Mucosa of descending colon (tissue), 3 donors: ENCODE measurements at regions not wholly inside any gene's neighbourhood (a gene's known extent, or its start where the extent isn't known, plus 50 kb on each side); places are given as distances from the start of the nearest gene placed in this dataset.

Experiments used
- ATAC-seq: fragments of 200-7000 bp; cut with Tn5 transposase; one replicate; pipeline ENCODE4 v1.9.1; 2020; ENCODE audit warnings: mild to moderate bottlenecking, moderate library complexity
- DNase-seq, 3 donors: peaks; one replicate each; pipeline ENCODE4 v3.0.0-alpha.2; 2020
- H3K36me3 ChIP-seq: fragments of 200-600 bp; one replicate; pipeline ENCODE4 v1.8.0; 2021; ENCODE audit warnings: low read depth, mild to moderate bottlenecking
- H3K4me1 ChIP-seq: fragments of 200-600 bp; one replicate; pipeline ENCODE4 v1.8.0; 2021; ENCODE audit warnings: low read depth, mild to moderate bottlenecking
- H3K4me3 ChIP-seq: fragments of 200-600 bp; one replicate; pipeline ENCODE4 v1.8.0; 2021; ENCODE audit warnings: mild to moderate bottlenecking
- H3K9me3 ChIP-seq: fragments of 200-600 bp; one replicate; pipeline ENCODE4 v1.8.0; 2021; ENCODE audit warnings: mild to moderate bottlenecking
- intact Hi-C, 2 donors: fragments of 100-400 bp; cut with DNase I in 1 of 2; cut with micrococcal nuclease in 1 of 2; formaldehyde crosslinking; loops; one replicate each; pipeline versions ENCODE4 v1.11.0 to v1.11.1; 2022; cut with DNase I, micrococcal nuclease
- TF ChIP-seq, protein P1 (sequence below): fragments of 200-600 bp; IDR thresholded peaks from one replicate; pipeline ENCODE4 v1.8.0; 2022; ENCODE audit warnings: antibody characterized with exemption, mild to moderate bottlenecking
- donor health status: DM: no; HTN: no; CAD: no; lungs with moderate emphysema.
- donor health status: DM: no; HTN: no; CAD: no.
- donor health status: DM: no; HTN: yes; CAD: no.

DNA sequence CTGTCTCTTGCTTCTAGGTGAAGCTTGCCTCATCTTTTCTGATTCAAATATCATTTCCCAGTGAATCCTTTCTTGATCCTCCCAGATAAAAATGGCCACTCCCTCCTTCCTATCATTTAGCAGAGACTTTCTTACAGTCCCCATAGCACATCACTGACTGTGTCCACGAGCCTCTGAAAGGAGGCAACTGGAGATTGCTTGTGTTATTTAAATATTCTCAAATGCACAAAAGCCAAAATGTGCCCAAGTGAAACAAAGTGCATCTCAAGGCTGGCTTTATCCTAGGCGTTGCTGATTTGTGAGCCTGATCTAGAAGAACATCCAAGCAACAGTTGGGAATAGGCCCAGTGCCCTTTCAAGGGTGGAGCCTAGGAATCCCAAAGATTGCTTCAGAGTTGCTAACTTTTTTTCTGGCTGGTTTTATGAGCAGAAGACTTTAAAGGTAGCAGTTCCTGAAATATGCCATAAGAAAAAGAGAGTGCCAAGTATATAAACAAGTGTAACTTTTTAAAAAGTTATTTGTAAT, 393.6 kb downstream of the CD83 start:
- Histone ChIP-seq H3K4me1 (peaks cover 4% of the 10 kb centered on the region), H3K9me3 (no peaks in the 10 kb centered on the region), H3K4me3 (no peak overlapping the region), H3K36me3 (no peaks in the 10 kb centered on the region)
- intact Hi-C loops, result no loop called here
- ATAC-seq (no peak), DNase-seq (no peak)
- TF ChIP-seq, protein P1, sequence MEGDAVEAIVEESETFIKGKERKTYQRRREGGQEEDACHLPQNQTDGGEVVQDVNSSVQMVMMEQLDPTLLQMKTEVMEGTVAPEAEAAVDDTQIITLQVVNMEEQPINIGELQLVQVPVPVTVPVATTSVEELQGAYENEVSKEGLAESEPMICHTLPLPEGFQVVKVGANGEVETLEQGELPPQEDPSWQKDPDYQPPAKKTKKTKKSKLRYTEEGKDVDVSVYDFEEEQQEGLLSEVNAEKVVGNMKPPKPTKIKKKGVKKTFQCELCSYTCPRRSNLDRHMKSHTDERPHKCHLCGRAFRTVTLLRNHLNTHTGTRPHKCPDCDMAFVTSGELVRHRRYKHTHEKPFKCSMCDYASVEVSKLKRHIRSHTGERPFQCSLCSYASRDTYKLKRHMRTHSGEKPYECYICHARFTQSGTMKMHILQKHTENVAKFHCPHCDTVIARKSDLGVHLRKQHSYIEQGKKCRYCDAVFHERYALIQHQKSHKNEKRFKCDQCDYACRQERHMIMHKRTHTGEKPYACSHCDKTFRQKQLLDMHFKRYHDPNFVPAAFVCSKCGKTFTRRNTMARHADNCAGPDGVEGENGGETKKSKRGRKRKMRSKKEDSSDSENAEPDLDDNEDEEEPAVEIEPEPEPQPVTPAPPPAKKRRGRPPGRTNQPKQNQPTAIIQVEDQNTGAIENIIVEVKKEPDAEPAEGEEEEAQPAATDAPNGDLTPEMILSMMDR, result no peak

DNA sequence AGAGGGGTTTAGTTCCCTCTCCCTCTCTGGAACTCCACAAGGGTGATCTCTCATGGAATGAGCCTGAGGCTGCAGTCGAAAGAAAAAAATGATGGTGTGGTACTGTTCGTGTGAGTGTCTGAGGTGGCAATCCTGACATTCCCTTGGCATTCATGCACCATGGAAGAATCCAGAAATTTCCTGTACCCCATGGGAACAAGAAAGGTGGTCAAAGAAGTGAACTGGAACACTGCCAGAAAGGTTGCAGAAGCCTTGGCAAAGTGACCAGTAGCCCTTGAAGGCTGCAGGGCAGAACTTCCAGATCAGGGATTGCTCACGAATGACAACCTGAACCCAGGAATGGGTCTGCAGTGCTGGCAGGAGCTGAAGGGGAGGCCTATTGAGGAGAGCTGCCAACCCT, 394.7 kb downstream of the CD83 start:
- TF ChIP-seq, protein P1, result no peak
- Histone ChIP-seq H3K4me1 (no peaks in the 10 kb centered on the region), H3K4me3 (no peak overlapping the region), H3K36me3 (no peaks in the 10 kb centered on the region), H3K9me3 (no peaks in the 10 kb centered on the region)
- intact Hi-C loops, result no loop called here
- ATAC-seq (no peak), DNase-seq (no peak)

DNA sequence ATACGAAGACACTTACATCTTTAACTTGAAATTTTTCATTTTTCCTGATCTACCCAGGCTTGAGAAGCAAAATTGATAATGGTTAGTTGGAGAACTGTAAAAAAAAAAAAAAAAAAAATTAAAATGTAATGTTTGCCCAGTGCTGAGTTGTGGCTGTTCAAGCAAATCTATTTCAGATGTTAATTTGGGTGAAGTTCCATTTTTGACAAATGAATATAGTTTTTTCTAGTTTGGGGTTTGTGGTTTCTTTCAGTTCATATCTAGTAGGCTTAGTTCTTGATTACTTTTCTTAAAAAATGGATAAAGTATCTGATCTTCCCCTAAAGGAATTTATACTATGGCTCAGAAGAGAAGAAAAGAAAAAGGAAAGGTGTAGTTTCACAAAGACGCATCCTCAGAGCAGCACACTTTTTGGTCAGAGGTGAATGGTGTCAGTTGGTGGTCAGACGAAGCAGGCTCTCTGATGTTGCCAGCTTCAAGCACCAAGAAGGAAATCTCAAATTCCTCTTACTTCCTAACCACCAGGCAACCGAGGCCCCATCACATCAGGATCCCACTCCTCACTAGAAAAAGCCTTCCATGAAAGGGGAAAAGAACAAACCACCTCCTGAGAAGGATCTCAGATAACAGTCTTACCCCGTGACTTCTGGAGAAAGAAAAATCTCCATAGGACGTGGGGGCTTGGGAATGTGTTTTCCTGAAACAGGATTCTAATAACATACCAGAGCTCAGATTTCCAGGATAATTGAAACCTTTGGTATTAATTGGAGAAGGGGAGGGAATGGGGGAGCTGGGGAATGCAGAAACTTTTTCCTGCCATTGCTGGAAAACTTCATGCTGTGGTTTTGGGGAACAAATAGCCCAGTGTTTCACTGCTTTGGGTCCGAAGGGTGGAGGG, 396.2 kb downstream of the CD83 start:
- intact Hi-C loops, result no loop called here
- ATAC-seq (no peak), DNase-seq (no peak)
- Histone ChIP-seq H3K4me3 (no peak overlapping the region), H3K4me1 (no peaks in the 10 kb centered on the region), H3K9me3 (no peaks in the 10 kb centered on the region), H3K36me3 (no peaks in the 10 kb centered on the region)
- TF ChIP-seq, protein P1, result no peak

DNA sequence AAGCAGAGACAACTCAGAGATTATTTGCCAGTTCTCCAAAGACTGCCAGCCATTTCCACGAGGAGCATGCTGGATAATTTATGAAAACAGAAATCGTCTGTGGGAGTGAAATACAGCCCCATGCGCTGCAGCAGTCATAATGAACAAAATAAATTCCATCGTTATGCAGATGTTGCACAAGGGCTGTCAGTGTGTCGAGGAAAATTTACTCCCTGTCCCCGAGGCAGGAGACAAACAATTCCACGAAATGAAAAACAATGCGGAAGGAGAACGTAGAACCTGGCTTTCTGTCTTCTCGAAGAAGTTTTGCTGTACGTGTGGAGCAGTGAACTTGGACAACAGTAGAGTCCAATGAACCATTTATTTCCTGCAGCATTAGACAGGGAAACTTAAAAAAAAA, 399.4 kb downstream of the CD83 start:
- H3K4me3 ChIP-seq, result no peak overlapping the region
- intact Hi-C loops, result no loop called here
- H3K36me3 ChIP-seq, result no peaks in the 10 kb centered on the region
- TF ChIP-seq, protein P1, result no peak
- no peaks in the 10 kb centered on the region for H3K9me3 ChIP-seq
- H3K4me1 ChIP-seq, result no peaks in the 10 kb centered on the region
- no peak for DNase-seq
- no peak for ATAC-seq

DNA sequence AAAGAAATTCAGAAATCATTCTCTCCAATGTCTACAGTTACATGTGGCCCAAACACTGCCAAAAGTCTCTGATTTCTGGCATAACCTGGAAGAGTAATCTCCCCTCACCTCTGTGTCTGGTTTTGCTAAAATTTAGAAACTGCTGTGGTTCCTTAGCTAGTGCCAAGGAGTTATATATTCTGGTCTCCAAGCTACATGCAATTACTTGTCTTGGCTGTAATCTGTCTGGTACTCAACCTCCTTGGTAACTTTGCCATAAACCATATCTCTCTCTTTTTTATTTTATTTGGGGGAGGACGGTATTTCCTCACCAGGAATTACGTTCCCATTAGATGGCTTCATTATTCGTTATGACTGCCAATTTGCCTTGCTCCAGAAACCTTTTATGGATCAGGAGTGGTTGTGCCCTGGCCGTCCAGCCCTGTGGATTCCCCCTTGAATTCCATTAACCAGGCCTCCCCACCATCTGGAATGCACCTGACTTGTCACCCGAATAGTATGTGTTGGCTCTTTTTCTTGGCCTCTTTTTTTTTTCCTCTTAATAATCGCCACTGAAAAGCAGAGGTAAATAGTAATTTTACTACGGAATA, 400.0 kb downstream of the CD83 start:
- no peaks in the 10 kb centered on the region for H3K4me1 ChIP-seq
- DNase-seq (no peak), ATAC-seq (no peak)
- TF ChIP-seq, protein P1, result no peak
- intact Hi-C loops, result no loop called here
- H3K36me3 ChIP-seq, result no peaks in the 10 kb centered on the region
- H3K9me3 ChIP-seq, result no peaks in the 10 kb centered on the region
- no peak overlapping the region for H3K4me3 ChIP-seq
